ENCODE measurements at regions not wholly inside any gene's neighbourhood (a gene's known extent, or its start where the extent isn't known, plus 50 kb on each side); places are given as distances from the start of the nearest gene placed in this dataset. TPM values are rescaled to one million over a fixed set of nuclear protein-coding genes. Genes with fewer than 3 reads are reported as not detected.

GRCh38 chr18:47321815-47322214, 70.4 kb upstream of the SKOR2 start:
- DNase-seq = no peak

GRCh38 chr18:47317824-47318508, 66.5 kb upstream of the SKOR2 start:
- no peak for DNase-seq

GRCh38 chr18:47316924-47317323, 65.5 kb upstream of the SKOR2 start:
- no peak for DNase-seq

- DNase-seq = no peak
These were observed 62.4 kb upstream of the SKOR2 start for GRCh38 chr18:47313901-47314300.

- DNase-seq = no peak
These were observed 60.1 kb upstream of the SKOR2 start for GRCh38 chr18:47311585-47311984.

Small RNA genes in the stretch of these regions (small RNA-seq; reads per million reads assigned to genes)
- gene MIR4527 (ENCODE audit: low replicate concordance) = not detected

Measured in skin of body (tissue), 2 donors.